Dermis microvascular lymphatic vessel endothelial cell (primary cell): ENCODE measurements at regions not wholly inside any gene's neighbourhood (a gene's known extent, or its start where the extent isn't known, plus 50 kb on each side); places are given as distances from the start of the nearest gene placed in this dataset.
"Not testable (repeated sequence)": the region's sequence is repeated elsewhere in the genome, so short reads cannot be mapped to it uniquely, and the experiment has no call there.

ENCODE experiments used
- DNase-seq, 2 donors: peaks; one replicate each; pipeline versions ENCODE4 v3.0.0 to v3.0.0-alpha.2; 2010; ENCODE audit warnings: low read depth in 2 of 2

DNA sequence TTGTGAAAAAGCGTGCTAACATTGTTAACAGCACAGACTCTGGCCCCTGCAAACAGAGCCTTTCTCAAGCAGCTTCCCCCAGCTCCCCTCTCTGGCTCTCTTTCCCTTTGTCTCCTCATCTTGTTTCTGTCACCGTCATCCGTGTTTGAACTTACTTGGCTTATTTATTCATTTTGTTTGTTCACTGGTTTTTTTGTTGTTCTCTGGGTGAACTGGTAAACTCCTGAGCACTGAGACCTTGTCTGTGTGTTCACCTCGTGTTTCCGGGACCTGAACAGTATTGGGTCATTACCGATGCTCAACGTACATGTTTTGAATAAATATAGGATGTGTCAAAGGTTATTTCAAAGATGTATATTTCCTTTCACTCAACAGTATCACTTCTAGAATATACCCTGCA, 92.4 kb upstream of the USP29 start:
- DNase-seq = no peak

DNA sequence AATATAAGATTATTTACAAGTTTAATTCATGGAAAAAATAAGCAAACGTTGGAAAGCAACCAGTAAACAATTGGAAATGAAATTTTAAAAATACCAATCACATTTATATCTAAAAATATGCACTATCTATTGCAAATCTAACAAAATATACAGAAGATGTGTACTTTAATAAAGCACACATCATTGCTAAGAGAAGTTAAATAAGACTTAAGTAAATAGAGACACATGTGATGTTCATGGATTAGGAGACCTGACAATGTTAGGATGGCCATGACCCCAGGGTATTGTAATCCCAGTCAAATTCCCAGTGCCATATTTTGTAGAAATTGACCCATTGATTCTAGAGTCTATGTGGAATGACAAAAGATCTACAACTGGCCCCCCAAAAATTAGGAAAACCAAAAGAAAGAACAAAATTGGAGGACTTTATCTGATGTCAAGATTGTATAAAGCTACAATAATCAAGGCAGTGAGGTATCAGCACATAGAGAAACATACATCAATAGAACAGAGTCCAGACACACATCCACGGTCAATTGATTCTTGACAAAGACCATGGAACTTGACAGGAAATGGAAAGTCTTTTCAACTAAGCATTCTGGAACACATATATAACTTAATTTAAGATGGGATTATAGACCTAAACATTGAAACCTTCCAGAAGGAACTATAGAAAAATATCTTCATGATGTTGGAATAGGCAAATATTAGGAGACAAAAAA, 90.8 kb upstream of the USP29 start:
- DNase-seq = no peak

DNA sequence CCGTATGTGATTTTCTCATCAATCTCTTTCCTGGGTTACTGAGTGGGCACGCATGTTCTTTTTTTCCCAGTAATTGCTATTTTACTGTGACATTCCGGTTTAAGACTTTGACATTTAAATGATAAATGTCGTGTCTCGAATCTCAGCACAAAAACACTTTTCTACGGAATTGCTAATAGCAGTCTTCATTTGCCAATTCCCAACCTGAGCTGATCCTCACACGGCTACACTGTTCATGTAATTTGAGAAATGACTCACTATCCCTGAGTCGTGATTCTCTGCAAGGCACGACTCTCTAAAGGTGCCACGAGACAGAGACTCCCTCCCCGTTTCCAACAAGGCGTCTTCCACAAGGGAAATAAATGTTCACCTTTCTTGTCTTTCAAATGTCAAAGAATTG, 88.7 kb upstream of the USP29 start:
- no peak for DNase-seq

DNA sequence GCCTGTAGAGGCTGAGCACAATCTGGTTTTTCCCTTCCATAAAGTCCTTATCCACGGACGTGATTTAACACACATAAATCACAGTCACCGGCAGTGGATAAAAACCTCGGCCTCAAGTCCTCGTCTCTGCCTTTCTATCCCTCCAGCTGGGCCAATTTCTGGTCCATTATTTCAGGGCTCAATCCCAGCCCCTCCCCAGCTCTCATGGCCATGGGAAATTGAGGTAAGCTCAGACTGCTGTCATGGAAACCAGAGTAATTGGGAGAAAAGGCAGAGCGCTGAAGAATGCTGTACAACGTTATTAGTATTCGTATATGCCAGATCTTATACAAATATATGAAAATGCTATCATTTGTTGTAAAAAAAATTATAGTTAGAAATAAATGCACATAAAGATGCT, 86.2 kb upstream of the USP29 start:
- DNase-seq = no peak

DNA sequence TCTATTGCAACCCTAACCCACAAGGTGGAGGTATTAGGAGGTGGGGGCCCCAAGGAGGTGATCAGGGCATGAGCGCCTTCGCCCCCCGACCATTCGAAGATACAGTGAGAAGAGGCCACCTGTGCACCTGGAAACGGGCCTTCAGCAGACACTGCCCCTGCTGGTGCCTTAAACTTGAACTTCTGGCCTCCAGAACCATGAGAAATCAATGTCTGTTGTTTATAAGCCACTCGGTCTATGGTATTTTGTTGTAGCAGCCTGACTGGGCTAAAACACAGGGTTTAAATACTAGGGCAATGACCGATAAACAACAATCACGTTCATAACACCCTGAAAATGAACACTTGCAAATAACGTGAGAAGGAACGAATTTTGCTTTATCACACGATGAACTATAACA, 85.2 kb upstream of the USP29 start:
- DNase-seq = no peak

DNA sequence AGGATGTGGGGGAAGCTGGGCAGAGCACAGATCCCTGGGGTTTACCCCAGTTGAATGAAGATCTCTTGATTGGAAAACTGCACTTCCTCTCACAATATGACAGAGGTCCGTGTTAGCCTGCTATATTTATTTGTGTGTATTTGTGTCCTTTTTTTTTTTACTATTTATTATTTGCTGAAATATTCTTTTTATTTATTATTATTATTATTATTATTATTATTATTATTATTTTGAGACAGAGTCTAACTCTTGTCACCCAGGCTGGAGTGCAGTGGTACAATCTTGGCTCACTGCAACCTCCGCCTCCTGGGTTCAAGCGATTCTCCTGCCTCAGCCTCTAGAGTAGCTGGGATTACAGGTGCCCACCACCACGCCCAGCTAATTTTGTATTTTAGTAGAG, 84.0 kb upstream of the USP29 start:
- not testable (repeated sequence) for DNase-seq

DNA sequence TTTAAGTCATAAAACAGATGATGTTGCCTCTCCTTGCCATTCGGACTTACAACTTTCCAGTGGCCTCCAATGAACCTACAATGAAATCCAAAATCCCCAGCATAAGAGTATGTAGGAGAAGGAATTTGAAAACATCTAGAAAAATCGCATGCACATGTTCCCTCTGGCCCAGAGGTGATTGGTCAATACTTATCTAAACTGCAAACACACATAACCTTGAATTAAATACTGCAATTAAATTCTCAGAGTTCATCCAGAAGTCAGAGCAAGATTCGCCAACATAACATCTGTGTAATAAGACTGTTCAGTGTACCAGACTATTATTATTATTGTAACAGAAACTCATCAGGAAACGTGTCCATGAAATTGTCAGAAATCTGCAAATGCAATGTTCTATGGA, 82.2 kb upstream of the USP29 start:
- DNase-seq = no peak

DNA sequence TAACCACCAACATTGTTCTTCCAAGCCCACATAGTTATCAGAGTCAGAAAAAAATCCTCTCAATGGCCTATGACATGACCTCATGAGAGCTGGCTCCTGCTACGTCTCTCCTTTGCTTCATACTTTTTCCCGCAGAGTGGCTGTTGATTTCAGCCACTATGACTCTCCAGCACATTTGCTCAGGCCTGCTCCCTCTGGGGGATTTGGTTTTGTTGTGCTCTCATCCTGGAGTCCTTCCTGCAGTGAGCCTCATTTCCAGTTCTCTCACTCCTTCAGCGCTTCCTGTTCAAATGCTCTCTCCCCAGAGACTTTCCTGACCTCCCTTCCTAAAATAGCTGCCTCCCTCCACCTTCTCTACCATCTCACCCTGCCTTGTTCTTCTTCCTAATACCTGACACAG, 72.0 kb upstream of the USP29 start:
- no peak for DNase-seq

DNA sequence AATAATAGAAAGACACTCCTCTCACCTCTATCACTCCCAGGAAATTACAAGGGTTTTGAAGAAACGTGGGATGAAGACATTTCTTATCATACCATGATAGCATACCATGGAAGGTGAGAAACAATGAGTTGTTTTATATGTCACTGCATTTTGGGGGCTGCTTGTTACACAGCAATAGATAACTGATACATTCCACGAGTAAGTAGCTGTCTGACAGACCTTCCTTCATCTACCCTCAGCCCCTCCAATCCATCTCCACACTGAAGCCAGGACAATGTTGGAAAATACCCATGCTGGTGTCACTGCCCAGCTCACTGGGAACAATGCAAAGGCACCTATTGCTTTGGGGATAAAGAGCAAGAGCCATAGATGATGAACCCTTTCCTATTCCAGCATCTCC, 68.9 kb upstream of the USP29 start:
- DNase-seq = no peak

DNA sequence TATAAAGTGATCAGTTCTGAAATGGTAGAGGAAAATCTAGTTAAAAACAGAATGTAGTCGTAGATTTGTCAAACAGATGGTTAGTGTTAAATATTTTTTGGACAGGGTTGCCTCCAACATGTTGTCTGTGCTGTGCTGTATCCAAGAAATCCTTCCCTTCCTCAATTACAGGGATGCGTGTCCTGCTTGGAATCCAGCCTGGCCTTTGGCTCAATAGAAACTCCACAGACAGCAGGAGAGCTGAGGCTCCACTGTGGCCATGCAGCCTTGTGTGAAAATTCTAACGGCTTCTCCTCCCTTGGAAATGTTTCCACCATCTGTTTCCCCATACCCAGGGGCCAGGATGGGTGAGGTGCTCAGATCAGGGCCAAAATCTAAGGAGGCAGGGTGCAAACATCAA, 67.7 kb upstream of the USP29 start:
- DNase-seq = no peak

DNA sequence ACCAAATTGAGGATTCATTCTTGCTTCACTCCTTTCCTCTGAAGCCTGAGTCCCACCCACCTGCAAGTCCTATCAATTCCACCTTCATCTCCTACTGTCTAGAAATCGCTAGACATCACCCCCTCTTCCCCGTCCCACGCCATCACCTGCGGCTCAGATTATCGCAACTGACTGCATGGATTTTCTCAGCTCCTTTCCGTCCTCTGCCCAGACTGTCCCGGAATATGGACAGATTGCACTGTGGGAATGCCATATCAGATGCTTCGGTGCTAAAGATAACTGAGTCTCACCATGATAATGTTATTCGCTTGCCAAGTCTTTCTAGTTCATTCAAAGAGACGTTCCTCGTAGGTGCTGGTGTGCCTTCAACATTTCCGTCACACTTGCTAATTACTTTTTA, 66.4 kb upstream of the USP29 start:
- DNase-seq = no peak

DNA sequence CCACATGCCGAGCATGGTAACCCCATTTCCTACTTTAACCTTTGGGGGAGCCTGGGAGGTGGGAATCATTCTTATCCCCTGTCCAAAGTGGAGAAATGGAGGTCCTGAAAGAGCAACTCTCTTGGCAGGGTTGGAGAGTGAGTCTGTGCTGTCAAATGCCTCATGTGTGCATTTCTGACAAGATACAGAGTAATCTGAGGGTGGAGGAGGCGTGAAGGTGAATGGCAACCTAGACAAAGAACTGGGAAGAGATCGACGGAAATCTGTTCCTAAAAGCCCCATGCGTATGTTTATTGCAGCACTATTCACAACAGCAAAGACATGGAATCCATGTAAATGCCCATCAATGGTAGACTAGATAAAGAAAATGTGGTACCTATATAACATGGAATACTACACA, 63.8 kb upstream of the USP29 start:
- no peak for DNase-seq

DNA sequence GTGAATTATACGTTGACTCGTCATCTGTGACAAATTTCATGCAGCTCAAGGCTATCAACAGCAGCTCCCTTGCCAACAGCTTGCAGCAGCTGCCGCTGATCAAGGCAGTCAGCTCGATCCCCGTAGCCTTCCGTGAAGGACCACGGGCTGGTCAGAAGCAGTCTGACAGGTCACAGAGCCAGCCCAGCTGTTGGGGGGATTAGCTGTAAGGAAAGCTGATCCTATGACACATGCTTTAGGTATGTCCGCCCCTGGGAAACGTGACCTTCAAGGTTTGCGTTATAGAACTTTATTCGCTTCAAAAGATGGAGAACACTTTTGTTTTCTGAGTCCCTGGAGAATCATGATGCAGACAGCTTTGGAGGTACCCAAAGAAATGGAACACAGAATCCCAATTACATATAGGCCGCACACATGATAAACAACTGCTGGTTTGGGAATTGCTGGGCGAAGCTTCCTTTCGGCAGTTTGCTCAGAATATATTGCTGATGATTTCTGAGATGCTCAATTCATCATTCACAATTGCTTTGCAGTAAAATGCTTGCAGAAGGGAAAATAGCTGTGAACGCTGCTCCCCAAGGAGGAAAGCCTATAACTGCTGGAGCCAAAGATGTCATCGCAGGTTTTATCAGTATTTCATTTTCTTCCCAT, 62.6 kb upstream of the USP29 start:
- no peak for DNase-seq

DNA sequence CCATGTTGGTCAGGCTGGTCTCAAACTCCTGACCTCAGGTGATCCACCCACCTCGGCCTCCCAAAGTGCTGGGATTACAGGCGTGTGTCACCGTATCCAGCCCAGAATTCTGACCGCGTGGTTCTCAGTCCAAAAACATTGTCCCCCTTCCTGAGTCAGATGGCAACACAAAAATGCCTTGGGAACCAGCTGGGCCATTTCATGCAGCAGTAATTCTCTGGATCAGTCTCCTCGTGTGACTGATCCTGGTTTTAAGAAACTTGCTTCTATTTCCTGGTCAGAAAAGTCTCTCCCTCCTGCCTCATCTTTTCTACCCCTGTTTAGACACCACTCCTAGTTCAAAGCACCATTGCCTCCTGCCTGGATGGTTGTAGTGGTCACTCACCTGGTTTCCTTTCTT, 60.9 kb upstream of the USP29 start:
- no peak for DNase-seq

DNA sequence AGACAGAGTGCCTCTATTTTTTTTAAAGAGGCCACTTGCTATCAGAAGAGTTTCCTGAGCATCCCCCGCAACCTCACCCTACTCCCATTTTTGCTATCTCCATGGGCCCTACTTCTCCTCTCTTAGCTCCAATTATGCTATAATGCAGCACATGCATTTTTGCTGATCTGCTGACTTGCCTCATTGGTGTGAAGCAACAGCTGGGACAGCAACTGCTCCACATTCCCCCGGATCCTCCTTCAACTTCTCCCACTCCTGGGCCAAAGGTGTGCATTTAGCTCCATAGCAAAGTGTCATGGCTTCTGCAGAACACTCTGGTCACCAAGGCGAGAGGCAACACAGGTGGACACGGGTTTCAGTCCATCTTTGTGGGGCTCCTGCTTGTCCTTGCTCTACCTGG, 56.7 kb upstream of the USP29 start:
- no peak for DNase-seq

DNA sequence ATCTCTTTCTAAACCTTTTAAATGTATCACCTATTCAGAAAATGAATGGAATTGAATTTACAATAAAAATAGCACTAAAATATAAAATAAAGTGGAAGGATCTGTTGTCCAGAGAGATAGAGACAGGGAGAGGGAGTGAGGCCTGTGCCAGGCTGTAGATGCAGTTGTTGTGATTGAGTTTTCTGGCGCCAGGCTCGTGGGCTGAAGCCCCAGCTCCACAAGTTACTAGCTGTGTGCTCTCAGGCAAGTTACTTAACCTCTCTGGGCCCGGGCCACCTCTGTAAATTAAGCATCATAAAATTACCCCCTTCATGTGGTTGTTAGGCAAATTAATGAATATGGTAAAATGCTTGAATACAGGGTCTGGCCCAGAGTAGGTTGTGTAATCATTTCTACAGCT, 52.3 kb upstream of the USP29 start:
- DNase-seq = no peak

DNA sequence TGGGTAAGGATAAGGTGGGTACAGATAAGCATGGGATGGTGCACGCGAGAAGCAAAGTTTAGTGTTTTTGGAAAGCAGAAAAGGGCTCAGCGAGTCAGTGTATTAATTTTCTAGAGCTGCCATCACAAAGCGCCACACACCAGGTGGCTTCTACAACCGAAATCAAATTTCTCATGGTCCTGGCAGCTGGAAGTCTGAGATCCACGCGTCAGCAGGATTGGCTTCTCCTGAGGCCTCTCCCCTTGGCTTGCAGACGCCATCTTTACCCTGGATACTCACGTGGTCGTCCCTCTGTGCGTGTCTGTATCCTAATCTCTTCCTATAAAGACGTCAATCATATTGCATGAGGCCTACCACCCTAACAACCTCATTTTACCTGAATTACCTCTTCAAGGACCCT, 51.5 kb upstream of the USP29 start:
- no peak for DNase-seq

DNA sequence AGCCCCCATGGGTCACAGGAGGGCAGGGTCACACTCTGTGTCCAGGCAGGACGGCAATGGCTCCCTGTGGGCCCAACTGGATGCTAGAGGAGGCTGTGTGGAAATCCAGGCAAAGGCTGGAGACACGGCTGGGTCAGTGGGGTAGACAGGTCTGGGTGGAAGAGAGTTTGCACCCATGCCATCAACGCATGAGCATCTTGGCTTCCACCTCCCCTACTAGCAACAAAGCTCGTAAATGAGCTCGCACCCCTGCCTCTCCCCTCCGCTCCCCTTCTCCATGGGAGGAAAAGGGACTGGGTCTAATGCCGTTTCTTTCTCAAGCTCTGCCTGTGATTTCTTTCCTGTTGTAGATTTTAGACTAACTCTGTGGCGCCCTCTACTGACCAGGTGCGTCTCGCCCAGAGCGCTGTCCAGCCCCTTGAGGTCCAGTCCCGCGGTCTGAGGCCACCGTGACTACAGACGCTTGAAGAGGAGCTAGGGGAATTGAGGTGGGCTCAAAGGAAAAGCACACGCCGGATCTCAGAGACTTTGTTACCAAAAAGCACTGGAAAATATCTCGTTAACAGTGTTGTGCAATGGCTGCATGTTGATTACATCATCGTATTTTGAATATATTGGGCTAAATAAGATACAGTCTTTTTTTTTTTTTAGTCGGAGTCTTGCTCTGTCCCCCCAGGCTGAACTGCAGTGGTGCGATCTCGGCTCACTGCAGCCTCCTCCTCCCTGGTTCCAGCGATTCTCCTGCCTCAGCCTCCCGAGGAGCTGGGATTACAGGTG, 50.7 kb upstream of the USP29 start:
- no peak for DNase-seq
